Osteocyte (in vitro differentiated cells): ENCODE measurements at regions not wholly inside any gene's neighbourhood (a gene's known extent, or its start where the extent isn't known, plus 50 kb on each side); places are given as distances from the start of the nearest gene placed in this dataset.

ENCODE experiments used
- DNase-seq: peaks from one replicate; pipeline ENCODE4 v3.0.0; 2021; ENCODE audit warnings: mixed read lengths; ENCODE audit not compliant: unreplicated experiment; ENCODE audit errors: extremely low spot score
- H3K27ac Mint-ChIP-seq: one replicate; pipeline ENCODE4 v1.8.0; 2021; ENCODE audit warnings: mild to moderate bottlenecking, mixed read lengths; ENCODE audit not compliant: unreplicated experiment
- H3K27me3 Mint-ChIP-seq: one replicate; pipeline ENCODE4 v1.8.0; 2021; ENCODE audit warnings: mixed read lengths; ENCODE audit not compliant: unreplicated experiment
- H3K36me3 Mint-ChIP-seq: one replicate; pipeline ENCODE4 v1.8.0; 2021; ENCODE audit warnings: mixed read lengths; ENCODE audit not compliant: unreplicated experiment
- H3K4me1 Mint-ChIP-seq: one replicate; pipeline ENCODE4 v1.8.0; 2021; ENCODE audit warnings: mixed read lengths; ENCODE audit not compliant: unreplicated experiment
- H3K4me3 Mint-ChIP-seq: one replicate; pipeline ENCODE4 v1.8.0; 2021; ENCODE audit warnings: mild to moderate bottlenecking, moderate library complexity, mixed read lengths; ENCODE audit not compliant: unreplicated experiment
- H3K9me3 Mint-ChIP-seq: one replicate; pipeline ENCODE4 v1.8.0; 2021; ENCODE audit warnings: mixed read lengths; ENCODE audit not compliant: unreplicated experiment
- CTCF ChIP-seq: fragments of 200-600 bp; sonication (generic); IDR thresholded peaks from 2 replicates; pipeline ENCODE4 v1.5.0; 2021; ENCODE audit warnings: antibody characterized with exemption, mild to moderate bottlenecking, moderate library complexity

DNA sequence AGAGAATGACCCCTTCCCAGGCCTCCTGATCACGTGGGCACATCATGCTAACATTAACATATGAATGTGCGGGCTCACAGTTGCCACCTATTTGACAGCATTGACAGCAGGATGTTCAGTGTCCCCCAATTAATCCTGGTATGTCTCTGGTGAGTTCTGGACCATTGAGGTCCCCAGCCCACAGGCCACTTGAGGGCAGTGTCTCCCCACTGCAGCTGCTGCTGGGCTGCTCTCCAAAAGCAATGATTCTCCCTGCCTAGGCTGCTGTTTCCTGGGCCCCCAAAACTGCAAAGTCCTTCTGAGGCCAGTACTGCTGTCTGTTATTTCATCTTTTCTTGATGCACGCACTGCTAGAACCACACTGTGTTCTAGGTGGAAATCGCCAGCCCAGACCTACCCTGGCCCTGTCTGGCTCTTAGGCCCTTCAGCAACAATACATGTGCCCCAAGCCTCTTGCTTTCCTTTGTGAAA is 52.7 kb upstream of the MAPK4 start:
- TF ChIP-seq CTCF, result peak; percentile 48
- no peak overlapping the region for H3K4me3 Mint-ChIP-seq
- H3K27me3 Mint-ChIP-seq, result peaks cover 4% of the 10 kb centered on the region
- H3K9me3 Mint-ChIP-seq, result no peaks in the 10 kb centered on the region
- no peak for DNase-seq
- no peaks in the 10 kb centered on the region for H3K36me3 Mint-ChIP-seq
- no peak overlapping the region for H3K27ac Mint-ChIP-seq
- H3K4me1 Mint-ChIP-seq, result no peaks in the 10 kb centered on the region

DNA sequence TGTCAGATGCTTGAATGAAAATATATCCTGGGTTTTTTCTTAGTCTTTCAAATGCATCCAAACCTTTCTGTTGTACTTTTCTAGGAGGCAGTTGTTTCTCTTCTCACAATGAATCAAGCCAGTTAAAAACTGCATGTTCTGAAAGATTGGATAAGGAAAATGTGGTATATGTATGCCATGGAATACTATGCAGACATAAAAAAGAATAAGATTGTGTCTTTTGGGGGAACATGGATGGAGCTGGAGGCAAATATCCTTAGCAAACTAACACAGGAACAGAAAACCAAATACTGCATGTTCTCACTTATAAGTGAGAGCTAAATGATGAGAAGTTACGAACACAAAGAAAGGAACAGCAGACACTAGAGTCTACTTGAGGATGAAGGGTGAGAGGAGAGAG is 51.7 kb upstream of the MAPK4 start:
- no peaks in the 10 kb centered on the region for H3K9me3 Mint-ChIP-seq
- no peak for TF ChIP-seq CTCF
- H3K4me3 Mint-ChIP-seq, result no peak overlapping the region
- no peaks in the 10 kb centered on the region for H3K4me1 Mint-ChIP-seq
- no peaks in the 10 kb centered on the region for H3K36me3 Mint-ChIP-seq
- peaks cover 4% of the 10 kb centered on the region for H3K27me3 Mint-ChIP-seq
- no peak for DNase-seq
- H3K27ac Mint-ChIP-seq, result no peak overlapping the region

GRCh38 chr18:50509012-50509411 is 50.9 kb upstream of the MAPK4 start:
- Mint-ChIP-seq H3K27me3 (peaks cover 4% of the 10 kb centered on the region), H3K27ac (no peak overlapping the region), H3K36me3 (no peaks in the 10 kb centered on the region), H3K4me3 (no peak overlapping the region), H3K9me3 (no peaks in the 10 kb centered on the region), H3K4me1 (no peaks in the 10 kb centered on the region)
- no peak for DNase-seq
- TF ChIP-seq CTCF, result no peak
